ENCODE measurements at regions not wholly inside any gene's neighbourhood (a gene's known extent, or its start where the extent isn't known, plus 50 kb on each side); places are given as distances from the start of the nearest gene placed in this dataset.

DNA sequence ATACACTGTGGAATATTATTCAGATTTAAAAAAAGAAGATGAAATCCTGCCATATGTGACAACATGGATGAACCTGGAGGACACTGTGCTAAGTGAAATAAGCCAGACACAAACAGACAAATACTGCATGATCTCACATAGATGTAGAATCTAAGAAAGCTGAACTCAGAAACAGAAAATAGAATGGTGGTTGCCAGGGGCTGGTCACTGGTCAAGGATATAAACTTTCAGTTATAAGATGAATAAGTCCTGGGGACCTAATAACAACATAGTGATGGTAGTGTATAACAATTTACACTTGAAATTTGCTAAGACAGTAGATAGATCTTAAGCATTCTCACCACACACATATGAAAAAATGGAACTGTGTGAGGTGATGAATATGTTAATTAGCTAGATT, 161.3 kb upstream of the TMCC3 start:
- TF ChIP-seq, protein P1, sequence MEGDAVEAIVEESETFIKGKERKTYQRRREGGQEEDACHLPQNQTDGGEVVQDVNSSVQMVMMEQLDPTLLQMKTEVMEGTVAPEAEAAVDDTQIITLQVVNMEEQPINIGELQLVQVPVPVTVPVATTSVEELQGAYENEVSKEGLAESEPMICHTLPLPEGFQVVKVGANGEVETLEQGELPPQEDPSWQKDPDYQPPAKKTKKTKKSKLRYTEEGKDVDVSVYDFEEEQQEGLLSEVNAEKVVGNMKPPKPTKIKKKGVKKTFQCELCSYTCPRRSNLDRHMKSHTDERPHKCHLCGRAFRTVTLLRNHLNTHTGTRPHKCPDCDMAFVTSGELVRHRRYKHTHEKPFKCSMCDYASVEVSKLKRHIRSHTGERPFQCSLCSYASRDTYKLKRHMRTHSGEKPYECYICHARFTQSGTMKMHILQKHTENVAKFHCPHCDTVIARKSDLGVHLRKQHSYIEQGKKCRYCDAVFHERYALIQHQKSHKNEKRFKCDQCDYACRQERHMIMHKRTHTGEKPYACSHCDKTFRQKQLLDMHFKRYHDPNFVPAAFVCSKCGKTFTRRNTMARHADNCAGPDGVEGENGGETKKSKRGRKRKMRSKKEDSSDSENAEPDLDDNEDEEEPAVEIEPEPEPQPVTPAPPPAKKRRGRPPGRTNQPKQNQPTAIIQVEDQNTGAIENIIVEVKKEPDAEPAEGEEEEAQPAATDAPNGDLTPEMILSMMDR (IDR thresholded peaks at IDR 0.05) = no peak
- TF ChIP-seq POLR2AphosphoS5 (IDR thresholded peaks at IDR 0.05) = no peak

Measured in esophagus muscularis mucosa (tissue), 3 donors.